Right lobe of liver (tissue), 6 donors: ENCODE measurements at regions not wholly inside any gene's neighbourhood (a gene's known extent, or its start where the extent isn't known, plus 50 kb on each side); places are given as distances from the start of the nearest gene placed in this dataset.

Source experiments
- ATAC-seq, 4 donors: fragments of 200-7000 bp; cut with Tn5 transposase; one replicate each; pipeline ENCODE4 v1.9.1; 2020; ENCODE audit warnings: mild to moderate bottlenecking in 4 of 4, moderate library complexity in 4 of 4
- DNase-seq, 3 donors: peaks; one replicate each; pipeline ENCODE4 v3.0.0-alpha.2; 2020
- H3K27ac ChIP-seq, 3 donors: fragments of 200-600 bp; one replicate each; pipeline ENCODE4 v1.8.0; 2022
- H3K27me3 ChIP-seq, 2 donors: fragments of 200-600 bp; one replicate each; pipeline ENCODE4 v1.8.0; 2022
- H3K36me3 ChIP-seq, 4 donors: fragments of 200-600 bp; sonication (generic) in 1 of 4; one replicate each; pipeline versions ENCODE4 v1.5.1 to v1.8.0; 2017 to 2022; ENCODE audit warnings: control low read depth in 1 of 4
- H3K4me1 ChIP-seq, 4 donors: fragments of 200-600 bp; sonication (generic) in 1 of 4; one replicate each; pipeline versions ENCODE4 v1.5.1 to v1.8.0; 2017 to 2022; ENCODE audit warnings: control low read depth in 1 of 4
- H3K4me3 ChIP-seq, 3 donors: fragments of 200-600 bp; one replicate each; pipeline ENCODE4 v1.8.0; 2022
- H3K9me3 ChIP-seq, 4 donors: fragments of 200-600 bp; sonication (generic) in 1 of 4; one replicate each; pipeline versions ENCODE4 v1.5.1 to v1.8.0; 2017 to 2022; ENCODE audit warnings: control low read depth in 1 of 4
- CTCF ChIP-seq, 4 donors: fragments of 200-600 bp in 3 of 4; fragments of 450-650 bp in 1 of 4; IDR thresholded peaks; one replicate each; pipeline versions ENCODE4 v1.5.1 to v1.8.0; 2016 to 2022; ENCODE audit warnings: antibody characterized with exemption in 4 of 4, mild to moderate bottlenecking in 2 of 4
- POLR2A ChIP-seq: fragments of 450-650 bp; IDR thresholded peaks from one replicate; pipeline ENCODE4 v1.6.1; 2017; ENCODE audit warnings: antibody characterized with exemption, mild to moderate bottlenecking
- WGBS: methylation state at CpG from one replicate; pipeline ENCODE4 v1.1.6; 2018; ENCODE audit warnings: low coverage, low lambda C conversion rate; ENCODE audit not compliant: insufficient coverage; ENCODE audit errors: missing lambda C conversion rate; 5-methylcytosine and 5-hydroxymethylcytosine counted together
- intact Hi-C, 2 donors: fragments of 100-400 bp; cut with DNase I; formaldehyde crosslinking; loops; one replicate each; pipeline versions ENCODE4 v1.11.2 to v1.14.1; 2022
- donor health status: DM: no; HTN: yes; CAD: no.
- donor health status: DM: no; HTN: no; CAD: no.
- donor health status: DM: no; HTN: no; CAD: no.
- donor health status: DM: no; HTN: yes; CAD: no.
- donor health status: DM: no; HTN: yes; CAD: no.

GRCh38 chr14:40485688-40486087 is 1053.5 kb upstream of the FBXO33 start:
- Histone ChIP-seq H3K27ac (no peak overlapping the region), H3K9me3 (no peaks in the 10 kb centered on the region), H3K4me1 (no peaks in the 10 kb centered on the region), H3K27me3 (no peaks in the 10 kb centered on the region), H3K4me3 (no peak overlapping the region), H3K36me3 (no peaks in the 10 kb centered on the region)
- DNase-seq: no peak
- no peak for ATAC-seq
- intact Hi-C loops: no loop called here
- TF ChIP-seq CTCF (IDR thresholded peaks at IDR 0.05) (no peak), POLR2A (no peak)

GRCh38 chr14:40476005-40476404 is 1043.8 kb upstream of the FBXO33 start:
- DNase-seq (no peak), ATAC-seq (no peak)
- Histone ChIP-seq H3K27ac (no peak overlapping the region), H3K9me3 (no peaks in the 10 kb centered on the region), H3K4me1 (no peaks in the 10 kb centered on the region), H3K4me3 (no peak overlapping the region), H3K27me3 (no peaks in the 10 kb centered on the region), H3K36me3 (no peaks in the 10 kb centered on the region)
- WGBS: 64% methylated on average over 1 of the region's 1 CpG
- intact Hi-C loops: no loop called here
- TF ChIP-seq POLR2A (no peak), CTCF (IDR thresholded peaks at IDR 0.05) (no peak)

- DNase-seq: no peak
- TF ChIP-seq CTCF (IDR thresholded peaks at IDR 0.05): no peak
- TF ChIP-seq POLR2A: no peak
- H3K4me1 ChIP-seq: no peaks in the 10 kb centered on the region
- no peaks in the 10 kb centered on the region for H3K36me3 ChIP-seq
- ATAC-seq: no peak
- no peak overlapping the region for H3K27ac ChIP-seq
- H3K9me3 ChIP-seq: no peaks in the 10 kb centered on the region
- 31% methylated on average over 1 of the region's 1 CpG for WGBS
- no peak overlapping the region for H3K4me3 ChIP-seq
- H3K27me3 ChIP-seq: no peaks in the 10 kb centered on the region
- intact Hi-C loops: no loop called here
Measured at GRCh38 chr14:40467969-40468368, 1035.7 kb upstream of the FBXO33 start.

GRCh38 chr14:40464531-40464930 is 1032.3 kb upstream of the FBXO33 start:
- ATAC-seq (no peak), DNase-seq (no peak)
- intact Hi-C loops: no loop called here
- Histone ChIP-seq H3K27me3 (no peaks in the 10 kb centered on the region), H3K4me3 (no peak overlapping the region), H3K27ac (no peak overlapping the region), H3K36me3 (no peaks in the 10 kb centered on the region), H3K4me1 (no peaks in the 10 kb centered on the region), H3K9me3 (no peaks in the 10 kb centered on the region)
- TF ChIP-seq CTCF (IDR thresholded peaks at IDR 0.05): no peak
- no peak for TF ChIP-seq POLR2A
- 81% methylated on average over 2 of the region's 2 CpGs for WGBS

GRCh38 chr14:40463886-40464285 is 1031.7 kb upstream of the FBXO33 start:
- no peak for DNase-seq
- ATAC-seq: no peak
- TF ChIP-seq POLR2A (no peak), CTCF (IDR thresholded peaks at IDR 0.05) (no peak)
- no peak overlapping the region for H3K27ac ChIP-seq
- H3K4me3 ChIP-seq: no peak overlapping the region
- intact Hi-C loops: no loop called here
- H3K27me3 ChIP-seq: no peaks in the 10 kb centered on the region
- 57% methylated on average over 4 of the region's 6 CpGs for WGBS
- H3K9me3 ChIP-seq: no peaks in the 10 kb centered on the region
- no peaks in the 10 kb centered on the region for H3K36me3 ChIP-seq
- no peaks in the 10 kb centered on the region for H3K4me1 ChIP-seq
